Ishikawa (cell line): ENCODE measurements at regions not wholly inside any gene's neighbourhood (a gene's known extent, or its start where the extent isn't known, plus 50 kb on each side); places are given as distances from the start of the nearest gene placed in this dataset.

Source experiments
- CEBPB ChIP-seq: IDR thresholded peaks from 2 replicates; pipeline ENCODE4 v1.6.1; 2012
- REST ChIP-seq: IDR thresholded peaks from 2 replicates; pipeline ENCODE4 v1.6.1; 2012; ENCODE audit warnings: low read depth, mild to moderate bottlenecking
- TCF12 ChIP-seq: IDR thresholded peaks from 2 replicates; pipeline ENCODE4 v1.6.1; 2012; ENCODE audit warnings: low read depth
- YY1 ChIP-seq: IDR thresholded peaks from 2 replicates; pipeline ENCODE4 v1.6.1; 2012; ENCODE audit warnings: low read depth

DNA sequence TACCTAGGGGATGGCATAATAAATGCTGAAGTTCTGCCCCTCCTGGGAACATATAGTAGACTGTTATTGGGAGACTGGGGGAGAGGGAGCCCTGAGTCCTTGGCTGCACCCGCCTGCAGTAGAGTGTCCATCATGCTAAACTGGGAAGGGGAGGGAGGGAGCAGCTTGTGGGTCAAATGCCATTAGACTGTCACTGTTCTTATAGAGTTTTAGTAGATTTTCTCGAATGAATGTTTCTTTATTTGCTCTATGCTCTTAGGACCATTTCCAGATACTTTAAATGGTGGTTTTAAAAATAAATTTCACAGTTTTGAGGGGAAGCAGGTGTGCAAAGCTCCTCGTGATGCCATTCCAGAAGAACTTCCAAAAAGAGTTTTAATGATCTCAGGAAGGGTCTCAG, 111.6 kb upstream of the USP9X start:
- TF ChIP-seq CEBPB, result no peak
- TF ChIP-seq TCF12, result no peak
- no peak for TF ChIP-seq YY1
- no peak for TF ChIP-seq REST
